ENCODE measurements at regions not wholly inside any gene's neighbourhood (a gene's known extent, or its start where the extent isn't known, plus 50 kb on each side); places are given as distances from the start of the nearest gene placed in this dataset.
A peak's percentile ranks its signal among the peaks of the same experiment; 100 is the strongest.

GRCh38 chr12:11568155-11568761 lies 81.2 kb upstream of the ETV6 start:
- no peak for DNase-seq (ENCODE audit: low spot score)

DNA sequence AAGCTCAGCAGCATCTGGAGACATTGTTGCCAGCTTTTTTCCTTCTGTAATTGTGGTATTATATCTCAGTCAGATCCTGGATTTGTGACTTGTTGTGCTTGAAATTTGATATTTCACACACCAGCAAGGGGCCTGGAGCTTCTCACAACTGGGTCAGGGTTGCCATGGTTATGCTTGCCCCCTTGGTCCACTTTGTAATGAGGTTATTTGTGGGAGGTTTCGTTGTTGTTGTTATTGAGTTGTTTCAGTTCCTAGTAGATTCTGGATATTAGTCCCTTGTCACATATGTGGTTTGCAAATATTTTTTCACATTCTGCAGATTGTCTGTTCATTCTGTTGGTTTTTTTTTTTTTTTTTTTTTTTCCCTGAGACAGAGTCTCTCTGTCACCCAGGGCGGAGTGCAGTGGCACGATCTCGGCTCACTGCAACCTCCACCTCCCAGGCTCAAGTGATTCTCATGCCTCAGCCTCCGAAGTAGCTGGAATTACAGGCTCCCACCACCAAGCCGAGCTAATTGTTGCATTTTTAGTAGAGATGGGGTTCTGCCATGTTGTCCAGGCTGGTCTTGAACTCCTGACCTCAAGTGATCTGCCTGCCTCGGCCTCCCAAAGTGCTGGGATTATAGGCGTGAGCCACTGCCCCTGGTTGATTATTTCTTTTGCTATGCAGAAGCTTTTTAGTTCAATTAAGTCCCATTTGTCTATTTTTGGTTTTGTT lies 80.6 kb upstream of the ETV6 start:
- DNase-seq (ENCODE audit: low spot score), result no peak

DNA sequence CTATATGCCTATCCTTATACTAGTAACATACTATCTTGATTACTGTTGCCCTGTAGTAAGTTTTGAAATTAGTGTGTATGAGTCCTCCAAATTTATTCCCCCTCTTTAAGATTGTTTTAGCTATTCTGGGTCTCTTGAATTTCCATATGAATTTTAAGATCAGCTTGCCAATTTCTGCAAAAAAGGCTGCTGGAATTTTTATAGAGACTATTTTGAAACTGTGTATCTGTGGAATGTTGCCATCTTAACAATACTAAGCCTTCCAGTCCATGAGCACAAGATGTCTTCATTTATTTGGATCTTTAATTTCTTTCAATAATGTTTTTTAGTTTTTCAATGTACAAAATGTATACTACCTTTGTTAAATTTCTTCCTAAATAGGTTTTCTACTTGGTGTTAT lies 79.8 kb upstream of the ETV6 start:
- no peak for DNase-seq (ENCODE audit: low spot score)

DNA sequence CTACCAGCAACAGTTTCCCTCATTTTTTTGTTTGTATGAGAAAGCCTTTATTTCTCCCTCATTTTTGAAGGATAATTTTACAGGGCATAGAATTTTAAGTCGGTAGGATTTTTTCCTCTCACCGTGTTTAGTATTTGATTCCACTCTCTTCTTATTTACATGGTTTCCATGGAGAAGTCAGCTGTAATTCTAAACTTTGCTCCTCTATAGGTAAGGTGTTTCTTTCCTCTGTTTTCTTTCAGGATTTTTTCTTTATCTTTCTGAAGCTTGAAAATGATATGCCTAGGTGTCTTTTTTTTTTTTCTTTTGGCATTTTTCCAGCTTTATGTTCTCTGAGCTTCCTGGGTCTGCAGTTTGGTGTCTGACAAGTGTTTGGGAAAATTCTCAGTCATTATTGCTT lies 75.6 kb upstream of the ETV6 start:
- DNase-seq (ENCODE audit: low spot score), result no peak

DNA sequence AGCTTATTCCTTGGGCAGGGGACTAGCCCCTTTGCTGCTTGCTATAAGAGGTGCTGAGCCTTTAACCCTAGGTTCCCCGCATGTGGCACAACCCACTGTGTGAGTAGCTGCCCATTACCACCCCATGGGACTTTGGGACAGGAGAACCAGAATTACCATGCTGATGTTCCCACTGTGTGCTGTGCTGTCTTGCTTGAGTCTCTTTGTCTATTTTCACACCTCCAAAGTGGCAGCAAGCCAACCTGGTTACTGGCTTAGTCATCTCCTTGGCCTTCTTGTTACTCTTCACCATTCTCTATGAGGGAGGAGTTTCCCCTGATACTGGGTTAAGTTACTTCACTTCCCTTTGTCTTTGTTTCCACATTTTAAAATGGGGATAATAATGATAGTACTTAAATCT lies 73.4 kb upstream of the ETV6 start:
- no peak for DNase-seq (ENCODE audit: low spot score)

GRCh38 chr12:11577658-11578260 lies 71.7 kb upstream of the ETV6 start:
- no peak for DNase-seq (ENCODE audit: low spot score)

GRCh38 chr12:11578461-11578993 lies 70.9 kb upstream of the ETV6 start:
- DNase-seq (ENCODE audit: low spot score), result no peak

GRCh38 chr12:11580125-11580751 lies 69.2 kb upstream of the ETV6 start:
- no peak for DNase-seq (ENCODE audit: low spot score)

GRCh38 chr12:11581179-11581755 lies 68.2 kb upstream of the ETV6 start:
- DNase-seq (ENCODE audit: low spot score), result peak; percentile 64

GRCh38 chr12:11584221-11584855 lies 65.1 kb upstream of the ETV6 start:
- DNase-seq (ENCODE audit: low spot score), result no peak

DNA sequence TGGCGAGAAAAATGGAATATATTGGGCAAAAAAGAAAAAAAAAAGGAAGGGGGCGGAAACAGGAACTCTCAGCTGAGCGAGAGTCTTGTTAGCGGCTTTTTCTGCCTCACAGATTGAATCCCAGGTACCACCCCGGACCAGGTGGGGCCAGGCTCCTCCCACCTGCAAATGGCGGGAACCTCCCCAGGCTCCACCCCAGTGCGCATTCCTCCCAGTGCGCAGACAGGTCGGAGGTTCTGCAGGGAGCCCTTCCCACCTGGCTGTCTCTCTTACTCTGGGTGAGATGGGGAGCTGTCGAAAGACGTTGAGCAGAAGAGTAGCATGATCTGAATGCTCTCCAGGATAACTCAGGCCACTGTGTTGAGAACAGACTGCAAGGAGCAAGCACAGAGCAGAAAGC lies 57.0 kb upstream of the ETV6 start:
- DNase-seq (ENCODE audit: low spot score), result no peak

- no peak for DNase-seq (ENCODE audit: low spot score)
Observed at GRCh38 chr12:11593013-11593412, 56.5 kb upstream of the ETV6 start.

DNA sequence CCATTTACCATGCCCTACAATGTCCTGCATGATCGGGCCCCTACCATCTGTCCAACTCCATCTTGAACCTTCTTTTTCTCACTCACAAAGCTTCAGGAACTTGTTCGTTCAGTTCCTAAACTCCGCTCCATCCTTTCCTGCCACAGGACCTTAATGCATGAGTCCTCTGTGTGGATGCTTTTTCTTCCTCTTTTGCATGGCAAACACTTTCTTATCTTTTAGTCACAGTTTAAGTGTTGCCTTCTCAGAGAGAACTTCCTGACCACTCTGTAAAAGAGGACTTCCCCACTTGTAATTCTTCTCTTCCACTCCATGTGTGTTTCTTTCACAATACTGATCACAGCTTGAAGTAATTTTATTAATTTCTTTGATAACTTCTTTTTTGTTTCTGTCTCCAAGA lies 54.4 kb upstream of the ETV6 start:
- DNase-seq (ENCODE audit: low spot score), result no peak

DNA sequence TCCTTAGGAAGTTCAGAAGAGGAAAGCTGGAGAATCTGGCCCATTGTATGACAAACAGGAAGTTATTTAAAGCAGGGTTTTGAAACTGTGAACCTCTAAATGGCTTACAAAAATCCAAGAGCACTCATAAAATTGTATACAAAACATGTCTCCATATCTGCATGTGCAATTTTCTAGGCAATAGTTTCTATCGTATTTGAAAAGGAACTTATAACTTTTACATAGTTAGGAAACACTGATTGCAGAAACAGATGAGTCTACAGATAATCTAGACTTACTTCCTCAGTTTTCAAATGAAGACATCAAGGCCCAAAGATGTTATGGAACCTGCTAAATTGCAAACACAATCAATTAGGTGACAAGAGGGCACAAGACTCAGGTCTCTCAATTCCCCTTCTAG lies 53.3 kb upstream of the ETV6 start:
- no peak for DNase-seq (ENCODE audit: low spot score)

GRCh38 chr12:11598900-11599299 lies 50.6 kb upstream of the ETV6 start:
- no peak for DNase-seq (ENCODE audit: low spot score)

Measured in hematopoietic multipotent progenitor cell treated with erythropoietin and hydrocortisone succinate and interleukin-3 and kit ligand, for 15 days (in vitro differentiated cells).